Calu3 (cell line): ENCODE measurements at regions not wholly inside any gene's neighbourhood (a gene's known extent, or its start where the extent isn't known, plus 50 kb on each side); places are given as distances from the start of the nearest gene placed in this dataset.

Experiments
- BruUV-seq: library from RNA; stranded (reverse); fragments of 400-500 nt; replicated peaks from 2 replicates; lab custom pipeline; 2021; lab: Mats Ljungman, UMichigan
- CTCF ChIA-PET: fragments of 300-600 bp; sonication (Branson Sonifier 250); formaldehyde crosslinking; loops from one replicate; lab custom pipeline; 2022; ENCODE audit warnings: antibody characterized with exemption; lab: Charles Lee
- DNase-seq: peaks from one replicate; pipeline ENCODE4 v3.0.0; 2022
- H3K27ac Mint-ChIP-seq: one replicate; pipeline ENCODE4 v1.8.0; 2022; ENCODE audit warnings: mixed read lengths; ENCODE audit not compliant: unreplicated experiment
- H3K27me3 Mint-ChIP-seq: one replicate; pipeline ENCODE4 v1.8.0; 2022; ENCODE audit warnings: mixed read lengths; ENCODE audit not compliant: unreplicated experiment
- H3K36me3 Mint-ChIP-seq: one replicate; pipeline ENCODE4 v1.8.0; 2022; ENCODE audit warnings: mild to moderate bottlenecking, moderate library complexity, mixed read lengths; ENCODE audit not compliant: insufficient read depth, unreplicated experiment
- H3K4me1 Mint-ChIP-seq: one replicate; pipeline ENCODE4 v1.8.0; 2022; ENCODE audit warnings: mild to moderate bottlenecking, low read depth, mixed read lengths; ENCODE audit not compliant: unreplicated experiment
- H3K4me3 Mint-ChIP-seq: one replicate; pipeline ENCODE4 v1.8.0; 2022; ENCODE audit warnings: mild to moderate bottlenecking, low read depth, moderate library complexity, mixed read lengths; ENCODE audit not compliant: unreplicated experiment
- H3K9me3 Mint-ChIP-seq: one replicate; pipeline ENCODE4 v1.8.0; 2022; ENCODE audit warnings: low read depth, mixed read lengths; ENCODE audit not compliant: unreplicated experiment
- intact Hi-C: fragments of 100-400 bp; cut with micrococcal nuclease; formaldehyde crosslinking; loops from one replicate; pipeline ENCODE4 v1.10.0; 2022; ENCODE audit not compliant: unreplicated experiment
- TF ChIP-seq, protein P1 (sequence below): fragments of 200-600 bp; IDR thresholded peaks from one replicate; pipeline ENCODE4 v1.8.0; 2022; ENCODE audit warnings: antibody characterized with exemption; ENCODE audit not compliant: unreplicated experiment

DNA sequence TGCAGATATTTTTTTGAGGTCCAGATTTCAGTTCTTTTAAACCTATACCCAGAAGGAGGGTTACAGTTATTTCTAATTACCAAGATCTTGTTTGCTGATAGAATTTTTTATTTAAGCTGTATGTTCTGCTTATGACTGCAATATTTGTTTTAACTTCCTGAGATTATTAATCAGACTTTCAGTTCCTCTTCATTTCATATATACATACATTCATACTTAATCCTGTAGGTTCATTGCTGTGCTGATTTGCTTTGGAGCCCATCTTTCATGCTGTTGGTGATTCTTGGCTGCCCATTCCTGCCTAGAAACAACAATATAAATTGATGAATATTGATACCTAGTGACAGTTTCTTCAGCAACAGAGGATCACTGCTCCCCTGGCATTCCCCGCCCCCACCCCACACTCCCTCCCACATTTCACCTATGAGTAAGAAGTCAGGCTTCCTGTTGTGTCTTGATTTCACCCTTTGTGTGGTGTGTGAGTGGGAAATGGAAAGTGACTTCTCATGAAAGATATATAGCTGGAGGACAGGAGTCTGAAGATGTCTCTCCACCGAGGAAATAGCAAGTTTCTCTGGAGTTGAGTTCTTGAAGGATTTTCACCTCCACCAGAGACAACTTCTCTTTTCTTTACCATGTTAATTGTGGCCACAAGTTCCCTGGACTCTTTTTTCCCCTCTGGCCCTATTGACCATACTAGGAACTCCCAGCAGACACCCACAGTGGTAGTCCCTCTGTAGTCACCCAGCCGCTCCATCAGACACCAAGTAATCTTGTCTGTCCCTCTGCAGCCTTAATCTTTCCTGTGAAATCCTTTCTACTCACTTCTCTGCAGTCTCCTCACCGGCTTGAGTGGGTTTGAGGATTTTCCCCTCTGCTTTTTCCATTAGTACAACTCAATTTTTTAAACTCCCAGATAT is 118.4 kb downstream of the ASB9 start:
- CTCF ChIA-PET = interaction anchor here (0.7 kb wide), 1 partner anchor 567 kb away, joined by 3 read pairs; no protein-coding TSS in a partner anchor
- Mint-ChIP-seq H3K9me3 (peaks cover 5% of the 10 kb centered on the region), H3K4me1 (peaks cover 28% of the 10 kb centered on the region), H3K4me3 (no peak overlapping the region), H3K27ac (no peak overlapping the region), H3K36me3 (no peaks in the 10 kb centered on the region), H3K27me3 (no peaks in the 10 kb centered on the region)
- TF ChIP-seq, protein P1, sequence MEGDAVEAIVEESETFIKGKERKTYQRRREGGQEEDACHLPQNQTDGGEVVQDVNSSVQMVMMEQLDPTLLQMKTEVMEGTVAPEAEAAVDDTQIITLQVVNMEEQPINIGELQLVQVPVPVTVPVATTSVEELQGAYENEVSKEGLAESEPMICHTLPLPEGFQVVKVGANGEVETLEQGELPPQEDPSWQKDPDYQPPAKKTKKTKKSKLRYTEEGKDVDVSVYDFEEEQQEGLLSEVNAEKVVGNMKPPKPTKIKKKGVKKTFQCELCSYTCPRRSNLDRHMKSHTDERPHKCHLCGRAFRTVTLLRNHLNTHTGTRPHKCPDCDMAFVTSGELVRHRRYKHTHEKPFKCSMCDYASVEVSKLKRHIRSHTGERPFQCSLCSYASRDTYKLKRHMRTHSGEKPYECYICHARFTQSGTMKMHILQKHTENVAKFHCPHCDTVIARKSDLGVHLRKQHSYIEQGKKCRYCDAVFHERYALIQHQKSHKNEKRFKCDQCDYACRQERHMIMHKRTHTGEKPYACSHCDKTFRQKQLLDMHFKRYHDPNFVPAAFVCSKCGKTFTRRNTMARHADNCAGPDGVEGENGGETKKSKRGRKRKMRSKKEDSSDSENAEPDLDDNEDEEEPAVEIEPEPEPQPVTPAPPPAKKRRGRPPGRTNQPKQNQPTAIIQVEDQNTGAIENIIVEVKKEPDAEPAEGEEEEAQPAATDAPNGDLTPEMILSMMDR = no peak
- DNase-seq = no peak
- intact Hi-C loops = no loop called here
- BruUV-seq = no TSS peak

DNA sequence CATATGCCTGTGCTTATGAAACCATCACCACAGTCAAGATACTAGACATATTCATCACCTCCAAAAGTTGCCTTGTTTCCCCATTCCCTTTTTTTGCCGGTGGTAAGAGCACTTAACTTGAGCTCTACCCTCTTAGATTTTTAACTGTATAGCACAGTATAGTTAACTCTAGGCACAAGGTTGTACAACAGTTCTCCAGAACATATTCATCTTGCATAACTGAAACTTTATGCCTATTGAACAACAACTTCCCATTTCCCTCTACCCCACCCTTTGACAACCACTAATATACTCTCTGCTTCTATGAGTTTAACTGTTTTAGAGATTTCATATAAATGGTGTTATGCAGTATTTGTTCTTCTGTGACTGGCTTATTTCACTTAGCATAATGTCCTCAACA is 119.3 kb downstream of the ASB9 start:
- H3K36me3 Mint-ChIP-seq = no peaks in the 10 kb centered on the region
- peaks cover 5% of the 10 kb centered on the region for H3K9me3 Mint-ChIP-seq
- intact Hi-C loops = no loop called here
- peaks cover 28% of the 10 kb centered on the region for H3K4me1 Mint-ChIP-seq
- TF ChIP-seq, protein P1 = no peak
- no peak overlapping the region for H3K4me3 Mint-ChIP-seq
- no peak for DNase-seq
- BruUV-seq = no TSS peak
- CTCF ChIA-PET = no interaction called here
- no peak overlapping the region for H3K27ac Mint-ChIP-seq
- H3K27me3 Mint-ChIP-seq = no peaks in the 10 kb centered on the region

DNA sequence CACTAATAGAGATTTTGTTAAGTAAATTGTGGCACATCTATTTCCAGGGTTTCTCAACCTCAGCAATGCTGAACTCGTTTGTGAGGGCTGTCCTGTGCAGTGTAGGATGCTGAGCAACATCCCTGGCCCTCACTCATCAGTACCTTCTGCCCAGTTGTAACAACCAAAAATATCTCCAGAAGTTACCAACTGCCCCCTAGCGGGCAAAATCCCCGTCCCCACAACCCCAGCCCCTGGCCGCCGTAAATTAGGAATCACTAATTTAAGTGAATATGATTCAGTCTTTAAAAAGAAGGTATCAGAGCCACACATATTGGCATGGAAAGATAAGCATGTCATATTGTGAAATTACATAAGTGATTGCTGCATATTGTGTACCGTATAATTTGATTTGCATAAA is 123.4 kb downstream of the ASB9 start:
- intact Hi-C loops = loop anchor here (10.0 kb wide), 1 partner anchor 182 kb away; no protein-coding TSS in a partner anchor
- Mint-ChIP-seq H3K9me3 (peaks cover 3% of the 10 kb centered on the region), H3K27ac (no peak overlapping the region), H3K4me1 (peaks cover 23% of the 10 kb centered on the region), H3K4me3 (no peak overlapping the region), H3K27me3 (no peaks in the 10 kb centered on the region), H3K36me3 (no peaks in the 10 kb centered on the region)
- DNase-seq = peak; percentile 9
- TF ChIP-seq, protein P1 = peak; percentile 31
- CTCF ChIA-PET = no interaction called here
- no TSS peak for BruUV-seq

DNA sequence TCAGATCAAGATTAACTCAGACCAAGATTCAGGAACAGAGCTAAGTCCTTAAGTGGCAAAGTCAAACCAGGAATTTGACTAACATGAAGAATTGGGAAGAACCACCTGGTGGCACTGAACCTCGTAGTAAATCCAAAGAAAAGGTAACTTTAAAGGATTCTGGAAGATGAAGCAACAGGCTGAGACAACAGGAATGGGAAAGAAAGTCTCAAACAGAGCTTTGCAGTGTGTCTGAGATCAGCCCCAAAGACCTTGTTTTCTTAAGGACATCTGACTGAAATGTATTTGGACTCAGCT is 126.1 kb downstream of the ASB9 start:
- TF ChIP-seq, protein P1 = no peak
- CTCF ChIA-PET = interaction anchor here (1.0 to 1.4 kb wide), 3 partner anchors 28 to 99 kb away, joined by 4 to 8 read pairs (median 5); no protein-coding TSS in a partner anchor
- Mint-ChIP-seq H3K9me3 (no peaks in the 10 kb centered on the region), H3K36me3 (no peaks in the 10 kb centered on the region), H3K4me1 (peaks cover 13% of the 10 kb centered on the region), H3K4me3 (no peak overlapping the region), H3K27me3 (no peaks in the 10 kb centered on the region), H3K27ac (no peak overlapping the region)
- intact Hi-C loops = loop anchor here (1.0 to 10.0 kb wide), 4 partner anchors 100 to 1105 kb away; no protein-coding TSS in a partner anchor
- no TSS peak for BruUV-seq
- DNase-seq = no peak
